ENCODE measurements at regions not wholly inside any gene's neighbourhood (a gene's known extent, or its start where the extent isn't known, plus 50 kb on each side); places are given as distances from the start of the nearest gene placed in this dataset.

- in situ Hi-C loops (cut with MboI): no loop called here
- no peaks in the 10 kb centered on the region for H3K4me1 ChIP-seq (replicated peaks in 1 of 2; ENCODE audit: control insufficient read depth in 2 of 2, insufficient read depth in 2 of 2, low read length in 2 of 2)
- ChIA-PET CTCF (ENCODE audit: low intra/inter-chr PET ratio) (no interaction called here), POLR2A (no interaction called here)
- no peaks in the 10 kb centered on the region for H3K9me1 ChIP-seq (ENCODE audit: control insufficient read depth, insufficient read depth, low read length)
- H2AFZ ChIP-seq (ENCODE audit: low read depth, low read length): no peak overlapping the region
- no peaks in the 10 kb centered on the region for H4K20me1 ChIP-seq (replicated peaks; ENCODE audit: control insufficient read depth, insufficient read depth, low read length)
- WGBS (ENCODE audit: insufficient coverage, low coverage, missing lambda C conversion rate): 0% methylated on average over 3 of the region's 3 CpGs
- intact Hi-C loops (cut with micrococcal nuclease): no loop called here
- no peaks in the 10 kb centered on the region for H3K9me3 ChIP-seq (replicated peaks; ENCODE audit: control insufficient read depth, insufficient read depth, low read depth, low read length)
- no peak for ATAC-seq
- no peak for DNase-seq (ENCODE audit: extremely low read depth in 1 of 4, low spot score in 3 of 4)
- no peak overlapping the region for H3K4me3 ChIP-seq
- TF ChIP-seq ZNF175 (CRISPR knock-in tag; IDR thresholded peaks at IDR 0.05; ENCODE audit: low read depth) (no peak), NCOR1 (IDR thresholded peaks at IDR 0.05) (no peak)
- H3K9ac ChIP-seq (ENCODE audit: insufficient read depth in 1 of 2, low read depth in 2 of 2, low read length in 2 of 2): no peak overlapping the region
- FAIRE-seq: no peak
- no peak overlapping the region for H3K4me2 ChIP-seq (ENCODE audit: insufficient read depth, low read length)
- no TSS peak for BruUV-seq (replicated peaks)
- no peaks in the 10 kb centered on the region for H3K79me2 ChIP-seq (ENCODE audit: control insufficient read depth, insufficient read depth, low read length)
- H3K27me3 ChIP-seq (ENCODE audit: control insufficient read depth in 2 of 2, insufficient read depth in 2 of 2, low read length in 2 of 2): no peaks in the 10 kb centered on the region
- H3K36me3 ChIP-seq (ENCODE audit: control insufficient read depth, insufficient read depth, low read length): no peaks in the 10 kb centered on the region
- no peak overlapping the region for H3K27ac ChIP-seq (ENCODE audit: extremely low read depth, low read depth, low read length)
These were observed 90.5 kb upstream of the CCDC150 start for GRCh38 chr2:196549052-196549451.

GRCh38 chr2:196551014-196551413 is 88.5 kb upstream of the CCDC150 start:
- Histone ChIP-seq H3K4me3 (no peak overlapping the region), H3K36me3 (ENCODE audit: control insufficient read depth, insufficient read depth, low read length) (no peaks in the 10 kb centered on the region), H4K20me1 (replicated peaks; ENCODE audit: control insufficient read depth, insufficient read depth, low read length) (no peaks in the 10 kb centered on the region), H3K9me3 (replicated peaks; ENCODE audit: control insufficient read depth, insufficient read depth, low read depth, low read length) (no peaks in the 10 kb centered on the region), H2AFZ (ENCODE audit: low read depth, low read length) (no peak overlapping the region), H3K4me2 (ENCODE audit: insufficient read depth, low read length) (no peak overlapping the region), H3K27me3 (ENCODE audit: control insufficient read depth in 2 of 2, insufficient read depth in 2 of 2, low read length in 2 of 2) (no peaks in the 10 kb centered on the region), H3K4me1 (replicated peaks in 1 of 2; ENCODE audit: control insufficient read depth in 2 of 2, insufficient read depth in 2 of 2, low read length in 2 of 2) (no peaks in the 10 kb centered on the region), H3K9me1 (ENCODE audit: control insufficient read depth, insufficient read depth, low read length) (no peaks in the 10 kb centered on the region), H3K9ac (ENCODE audit: insufficient read depth in 1 of 2, low read depth in 2 of 2, low read length in 2 of 2) (no peak overlapping the region), H3K27ac (ENCODE audit: extremely low read depth, low read depth, low read length) (no peak overlapping the region), H3K79me2 (ENCODE audit: control insufficient read depth, insufficient read depth, low read length) (no peaks in the 10 kb centered on the region)
- ATAC-seq (no peak), DNase-seq (ENCODE audit: extremely low read depth in 1 of 4, low spot score in 3 of 4) (no peak), FAIRE-seq (no peak)
- in situ Hi-C loops (cut with MboI): no loop called here
- no TSS peak for BruUV-seq (replicated peaks)
- intact Hi-C loops (cut with micrococcal nuclease): no loop called here
- CTCF ChIA-PET (ENCODE audit: low intra/inter-chr PET ratio): no interaction called here
- POLR2A ChIA-PET: no interaction called here
- TF ChIP-seq NELFE (IDR thresholded peaks at IDR 0.05; ENCODE audit: insufficient read depth, insufficient read length) (no peak), RBM15 (IDR thresholded peaks at IDR 0.05; ENCODE audit: insufficient read depth, low read length) (no peak), LARP7 (IDR thresholded peaks at IDR 0.05) (no peak), ZBTB12 (CRISPR knock-in tag; IDR thresholded peaks at IDR 0.05) (no peak), ZNF318 (IDR thresholded peaks at IDR 0.05; ENCODE audit: borderline replicate concordance in 1 of 2, low read depth in 1 of 2) (no peak), MEF2D (tag; conservative IDR thresholded peaks at IDR 0.05; ENCODE audit: low read depth) (no peak)
